MM.1S (cell line): ENCODE measurements at regions not wholly inside any gene's neighbourhood (a gene's known extent, or its start where the extent isn't known, plus 50 kb on each side); places are given as distances from the start of the nearest gene placed in this dataset.

Source experiments
- CTCF ChIP-seq: fragments of 300-600 bp; sonication (generic); IDR thresholded peaks from 2 replicates; pipeline ENCODE4 v1.5.1; 2016; ENCODE audit warnings: antibody characterized with exemption, low read length, mixed read lengths
- EZH2 ChIP-seq: fragments of 300-600 bp; sonication (generic); optimal IDR thresholded peaks from 2 replicates; pipeline ENCODE3; 2017; ENCODE audit warnings: low read depth, mild to moderate bottlenecking, antibody characterized with exemption, low read length, mixed read lengths

GRCh38 chr16:66186251-66186785, 180.2 kb upstream of the CDH5 start:
- TF ChIP-seq EZH2 (no peak), CTCF (no peak)
